RPMI8226 (cell line): ENCODE measurements at regions not wholly inside any gene's neighbourhood (a gene's known extent, or its start where the extent isn't known, plus 50 kb on each side); places are given as distances from the start of the nearest gene placed in this dataset.

Experiments used
- DNase-seq: peaks from one replicate; pipeline ENCODE4 v3.0.0-alpha.2; 2015

DNA sequence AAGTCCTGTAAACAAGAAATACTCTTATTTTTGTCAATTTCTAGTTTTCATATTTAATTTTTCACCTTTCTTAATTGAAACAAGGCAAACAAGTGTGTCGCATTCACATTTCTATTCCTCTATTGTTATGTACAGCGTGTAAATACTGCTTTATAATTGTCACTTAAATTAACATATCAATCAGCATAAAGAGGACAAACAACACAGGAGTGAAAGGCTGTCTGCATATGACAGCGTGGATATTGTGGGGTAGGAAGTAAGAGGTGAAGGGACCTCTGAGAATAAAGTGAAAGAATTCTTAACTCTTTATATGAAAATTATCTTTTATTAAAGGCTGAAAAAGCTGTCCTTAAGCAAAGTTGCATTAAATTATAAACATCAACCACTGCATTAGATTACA is 797.9 kb upstream of the COBL start:
- no peak for DNase-seq

DNA sequence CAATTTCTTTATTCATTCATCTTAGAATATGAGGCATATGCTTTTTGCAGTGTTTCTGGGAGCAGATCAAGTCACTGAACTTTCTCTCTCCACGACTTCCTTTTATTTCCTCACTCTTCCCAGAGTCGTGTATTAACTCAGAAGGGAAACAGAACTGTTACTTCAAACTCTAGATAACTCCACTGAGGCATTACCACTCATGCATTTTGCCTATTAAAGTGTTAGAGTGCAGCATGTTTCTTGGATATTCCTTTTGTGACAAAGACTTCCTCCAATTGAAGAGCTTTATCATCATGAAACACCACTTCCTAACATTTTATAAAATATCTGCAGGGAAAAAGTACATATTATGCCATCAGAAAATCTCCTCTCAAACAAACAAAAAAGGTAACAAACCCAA is 797.4 kb upstream of the COBL start:
- no peak for DNase-seq

DNA sequence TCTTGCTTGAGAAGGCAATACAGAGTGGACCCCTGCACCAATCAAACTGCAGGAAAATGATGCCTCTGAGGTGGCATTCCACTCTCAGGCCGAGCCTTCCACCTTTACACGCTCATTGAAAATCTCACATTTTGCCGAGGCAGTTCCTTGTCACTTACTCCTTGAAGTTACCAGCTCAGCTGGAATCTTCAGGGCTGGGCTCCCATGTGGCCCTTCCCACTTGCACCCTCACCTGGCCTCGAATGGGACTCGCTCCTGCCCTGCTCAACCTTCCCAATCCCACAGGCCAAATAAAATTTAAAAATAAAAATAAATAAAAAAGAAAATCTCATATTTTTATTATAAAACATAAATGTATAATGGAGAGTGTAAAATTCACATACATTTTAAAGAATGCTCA is 790.7 kb upstream of the COBL start:
- DNase-seq, result no peak

DNA sequence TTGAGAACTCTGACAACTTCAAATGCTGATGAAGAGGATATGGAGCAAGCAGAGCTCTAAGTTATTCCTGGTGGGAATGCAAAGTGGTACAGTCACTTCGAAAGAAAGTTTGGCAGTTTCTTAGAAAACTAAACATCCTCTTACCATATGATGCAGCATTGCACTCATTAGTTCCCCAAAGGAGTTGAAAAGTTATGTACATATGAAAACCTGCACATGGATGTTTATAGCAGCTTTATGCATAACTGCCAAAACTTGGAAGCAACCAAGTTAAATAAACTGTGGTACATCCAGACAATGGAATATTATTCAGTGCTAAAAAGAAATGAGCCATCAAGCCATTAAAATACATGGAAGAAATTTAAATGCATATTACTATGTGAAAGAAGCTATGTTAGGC is 779.3 kb upstream of the COBL start:
- DNase-seq, result no peak

DNA sequence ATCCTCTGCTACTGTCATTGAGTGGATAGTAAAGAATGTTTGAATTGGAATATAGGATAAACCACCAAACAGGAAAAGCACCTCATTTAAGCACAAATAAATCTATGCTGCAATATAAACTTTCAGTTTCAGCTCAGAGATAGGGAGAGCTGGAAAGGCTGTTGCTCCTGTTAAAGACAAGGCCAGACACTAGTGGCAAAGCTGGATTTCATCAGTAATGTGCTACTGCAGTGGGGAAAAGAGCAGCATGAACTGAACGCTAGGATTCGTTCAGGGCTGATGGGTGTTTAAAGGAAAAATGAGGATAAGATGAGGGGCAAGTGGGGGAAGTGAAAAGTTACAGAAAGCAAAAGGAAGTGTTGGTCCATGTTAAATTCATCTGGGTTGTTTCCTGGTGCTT is 775.4 kb upstream of the COBL start:
- DNase-seq, result no peak

DNA sequence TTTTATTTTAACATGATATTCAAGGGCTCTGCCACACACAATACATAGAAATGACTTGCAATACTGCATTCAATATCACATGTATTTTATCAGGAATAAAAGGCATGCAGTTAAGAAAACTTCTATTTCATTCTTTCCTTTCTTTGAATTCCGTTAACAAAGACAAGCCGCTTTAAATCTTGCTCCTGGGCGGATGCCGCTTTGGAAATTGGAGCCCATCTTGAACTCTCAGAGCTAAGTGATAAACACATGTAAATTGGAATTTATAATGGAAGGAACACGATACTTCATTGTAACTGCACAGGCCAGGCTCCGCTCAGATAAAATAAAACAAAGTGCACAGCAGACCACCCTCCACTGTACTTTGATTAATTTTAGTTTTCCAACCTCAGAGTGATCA is 774.5 kb upstream of the COBL start:
- no peak for DNase-seq

DNA sequence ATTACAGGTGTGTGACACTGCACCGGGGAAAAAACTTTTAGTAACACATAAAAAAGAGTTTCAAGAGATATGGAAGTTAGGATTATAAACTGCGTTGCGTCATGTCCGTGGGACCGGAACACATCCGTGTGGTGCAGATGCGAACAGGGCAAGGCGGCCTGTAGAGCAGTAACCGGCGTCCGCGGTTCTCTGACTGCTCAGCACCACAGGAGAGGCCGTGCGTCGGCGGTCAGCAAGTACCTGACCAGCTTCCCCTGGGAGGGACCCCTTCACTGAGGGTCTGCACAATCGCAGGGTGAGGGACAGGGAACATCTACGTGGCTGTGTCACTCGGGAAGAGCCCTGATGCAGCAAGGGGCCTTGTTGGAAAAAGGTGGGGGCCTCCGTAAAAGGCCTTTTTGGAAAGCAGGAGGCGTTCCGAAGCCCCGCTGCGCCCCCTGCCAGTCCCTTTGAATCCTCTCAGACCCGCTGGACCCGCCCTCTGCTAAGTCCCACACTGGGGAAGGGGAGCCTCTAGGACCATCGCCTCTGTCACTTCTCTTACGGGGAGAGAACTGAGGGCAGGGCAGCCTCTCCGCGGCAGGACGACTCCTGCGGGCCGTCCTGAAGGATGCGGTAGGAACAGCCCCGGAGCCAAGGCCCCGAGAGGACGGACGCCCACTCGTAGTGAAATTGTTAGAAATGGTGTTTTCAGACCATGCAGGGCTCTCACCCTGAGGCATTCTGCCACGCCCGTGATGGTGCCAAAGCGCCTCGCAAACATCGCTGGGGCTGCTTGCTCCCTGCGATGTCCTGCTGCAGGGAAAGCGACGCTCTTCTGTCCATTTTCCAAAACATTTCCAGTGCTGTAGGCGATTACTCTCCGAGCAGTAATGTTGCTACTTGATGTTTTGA is 771.6 kb upstream of the COBL start:
- no peak for DNase-seq

DNA sequence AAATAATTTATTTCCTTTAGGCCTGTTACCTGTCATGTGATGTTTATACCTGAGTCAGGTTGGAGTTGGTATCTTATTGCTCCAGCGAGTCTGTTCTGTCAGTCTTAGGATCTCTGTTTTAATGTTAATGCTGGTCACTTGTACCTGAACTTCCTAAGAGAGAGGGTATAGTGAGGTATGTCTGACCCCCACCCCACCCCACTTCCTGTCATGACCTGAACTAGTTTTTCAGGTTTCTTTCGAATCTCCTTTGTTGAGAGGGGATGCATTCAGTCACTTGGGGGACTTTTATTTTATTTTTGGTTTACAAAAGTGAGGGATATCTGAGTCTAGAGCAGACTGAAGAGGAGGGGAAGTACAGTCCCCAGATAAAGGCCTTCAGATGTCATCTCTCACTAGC is 769.0 kb upstream of the COBL start:
- no peak for DNase-seq

DNA sequence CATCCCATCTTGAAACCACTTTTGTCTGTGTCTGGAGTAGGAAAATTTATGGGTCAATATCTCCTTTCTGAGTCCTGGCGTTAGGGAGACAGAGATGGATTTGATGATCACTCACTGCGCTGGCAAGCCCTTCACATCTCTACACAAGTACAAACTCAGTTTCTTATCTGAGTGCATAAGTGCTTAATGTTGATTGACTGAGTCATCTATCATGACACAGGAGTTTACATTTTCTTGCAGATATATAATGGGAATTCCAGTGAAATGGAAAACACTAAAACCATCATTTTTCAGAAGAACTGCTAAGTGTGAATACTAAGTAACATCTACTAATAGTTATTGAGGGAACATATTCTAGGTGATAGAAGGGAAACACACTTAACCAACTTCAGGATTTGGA is 763.9 kb upstream of the COBL start:
- no peak for DNase-seq

DNA sequence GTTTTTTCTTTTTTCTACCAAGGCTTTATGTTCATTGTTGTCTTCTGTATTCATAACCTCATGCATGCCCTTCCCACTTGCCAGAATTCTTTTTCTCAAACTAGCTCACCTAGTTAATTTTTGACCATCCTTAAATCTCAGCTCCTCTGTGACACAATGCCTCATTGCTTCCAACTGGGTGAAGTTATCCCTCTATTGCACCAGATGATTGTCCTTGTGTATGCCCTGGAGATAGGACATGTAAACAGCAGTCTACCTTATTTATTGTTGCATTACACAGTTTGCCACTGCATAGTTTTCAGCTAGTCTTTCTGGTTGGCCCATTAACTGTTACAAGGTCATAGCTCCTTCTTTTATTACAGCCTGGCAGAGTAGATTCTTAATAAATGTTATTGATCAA is 763.1 kb upstream of the COBL start:
- no peak for DNase-seq

DNA sequence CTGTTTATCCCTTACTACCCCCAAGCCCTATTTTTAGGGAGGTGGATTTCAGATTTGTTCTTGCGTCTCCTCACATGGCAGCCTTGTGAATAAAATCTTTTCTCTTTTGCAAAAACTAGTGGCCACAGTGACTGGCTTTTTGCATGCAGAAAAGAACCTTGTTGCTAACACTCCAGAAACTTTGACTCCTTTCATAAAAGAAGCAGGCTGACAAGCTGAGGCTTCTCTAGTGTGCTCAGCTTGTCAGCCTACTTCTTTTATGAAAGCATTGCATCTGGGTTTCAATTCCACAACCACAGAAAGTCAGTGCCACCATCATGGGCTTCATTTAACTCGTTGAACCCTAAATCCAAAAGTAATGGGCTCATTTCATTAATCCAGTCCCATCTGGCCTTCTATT is 761.0 kb upstream of the COBL start:
- no peak for DNase-seq

DNA sequence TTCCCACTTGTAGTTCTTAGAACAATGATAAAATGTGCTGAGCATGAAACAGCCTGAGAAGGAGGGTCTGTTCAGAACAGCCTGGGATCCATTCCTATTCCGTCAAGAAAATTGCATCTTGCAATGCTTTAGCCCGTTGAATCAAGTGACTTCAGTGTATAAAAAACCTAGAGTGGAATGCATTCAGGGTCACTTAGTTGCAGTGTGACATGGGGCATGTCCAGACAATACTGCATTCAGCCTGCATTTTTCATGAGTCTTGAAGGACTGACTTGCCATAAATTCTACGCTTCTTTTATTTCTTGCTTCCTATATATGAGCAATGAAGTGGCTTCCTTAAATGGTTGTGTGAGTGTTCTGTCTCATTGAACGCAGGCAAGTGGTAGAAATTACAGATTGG is 758.3 kb upstream of the COBL start:
- DNase-seq, result no peak

DNA sequence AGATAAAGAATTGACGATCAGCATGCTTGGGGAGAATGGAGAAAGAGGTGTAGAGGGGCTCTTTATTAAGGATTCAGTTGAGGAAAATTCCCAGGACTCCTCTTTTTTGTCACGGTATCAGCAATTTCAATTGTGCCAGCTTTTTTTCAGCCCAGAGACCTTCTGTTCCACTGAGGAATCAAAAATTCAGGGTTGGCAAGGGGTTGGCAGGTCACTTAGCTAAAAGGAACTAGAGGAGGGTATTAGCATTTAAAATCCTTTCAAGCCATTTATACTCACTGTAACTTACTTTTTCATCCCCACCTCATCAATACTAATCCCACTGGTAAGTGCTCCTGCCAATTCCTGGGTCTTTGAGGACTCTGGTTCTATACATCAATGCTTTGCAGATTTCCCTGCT is 757.5 kb upstream of the COBL start:
- DNase-seq, result no peak

DNA sequence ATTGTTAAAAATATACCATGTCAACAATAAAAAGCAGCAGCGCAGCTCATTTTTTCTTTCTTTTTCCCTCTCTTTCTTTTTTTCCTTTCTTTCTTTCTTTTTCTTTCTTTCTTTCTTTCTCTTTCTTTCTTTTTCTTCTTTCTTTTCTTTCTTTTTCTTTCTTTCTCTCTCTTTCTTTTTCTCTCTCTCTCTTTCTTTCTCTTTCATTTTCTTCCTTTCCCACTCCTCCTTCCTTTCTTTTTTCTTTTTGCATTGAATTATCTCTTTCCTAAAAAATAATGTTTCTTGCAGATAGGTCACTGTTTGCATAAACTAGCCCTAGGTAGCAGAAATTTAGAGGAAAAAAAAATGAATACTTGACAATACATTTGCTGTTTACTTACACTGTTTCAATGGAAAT is 755.1 kb upstream of the COBL start:
- no peak for DNase-seq

DNA sequence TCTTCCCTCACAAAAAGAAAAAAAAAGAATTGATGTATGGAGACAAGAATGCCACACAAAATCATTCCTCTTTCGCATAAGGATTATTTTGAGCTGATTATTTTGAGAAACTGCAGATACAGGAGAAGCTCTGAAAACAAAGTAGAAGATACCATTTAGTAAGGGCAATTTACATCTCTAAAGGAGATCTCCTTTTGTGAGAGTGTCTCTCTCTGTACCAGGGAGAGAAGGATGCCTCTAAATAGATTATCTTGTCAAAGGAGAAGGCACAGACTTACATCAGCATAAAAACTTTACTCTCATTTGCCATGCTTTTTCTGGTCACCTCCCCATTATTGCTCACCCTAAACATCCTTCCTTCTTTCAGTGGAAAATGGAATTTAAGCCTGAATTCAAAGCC is 747.9 kb upstream of the COBL start:
- no peak for DNase-seq

DNA sequence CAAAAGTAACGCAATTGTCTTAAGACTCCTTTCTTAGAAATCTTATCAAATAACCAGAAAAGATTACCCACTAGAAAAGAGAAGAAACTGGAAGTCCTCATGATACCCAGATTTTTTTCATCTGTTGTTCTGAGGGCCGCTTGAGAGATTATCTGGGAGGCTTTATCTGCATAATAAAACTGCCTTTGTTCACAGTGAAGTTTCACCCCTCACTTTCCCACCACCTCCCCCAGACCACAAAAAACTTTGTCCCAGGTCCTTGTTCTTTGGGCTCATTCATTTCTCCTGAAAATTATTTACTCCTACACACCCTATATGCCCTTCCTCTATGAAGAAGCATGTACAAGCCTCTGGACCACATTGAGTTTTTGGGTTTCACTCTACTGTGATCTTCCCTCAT is 745.1 kb upstream of the COBL start:
- no peak for DNase-seq

DNA sequence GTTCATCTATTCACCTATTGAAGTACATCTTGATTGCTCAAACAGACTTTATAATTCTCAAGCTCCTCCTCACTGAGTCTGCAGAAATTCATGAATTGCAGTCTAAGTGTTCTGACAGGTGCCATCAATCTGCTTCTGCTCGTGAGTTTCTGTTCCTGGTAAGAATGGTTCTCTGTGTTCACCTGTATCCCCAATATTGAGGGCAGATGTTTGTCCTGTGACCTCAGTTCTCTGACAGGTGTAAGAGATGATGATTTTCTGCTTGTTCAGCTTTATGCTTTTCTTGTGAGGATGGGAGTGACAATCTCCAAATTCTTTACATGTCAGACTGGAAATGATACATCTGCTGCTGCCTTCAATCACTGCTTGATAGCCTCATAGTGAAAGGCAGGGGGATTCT is 736.9 kb upstream of the COBL start:
- peak; percentile 90 for DNase-seq

DNA sequence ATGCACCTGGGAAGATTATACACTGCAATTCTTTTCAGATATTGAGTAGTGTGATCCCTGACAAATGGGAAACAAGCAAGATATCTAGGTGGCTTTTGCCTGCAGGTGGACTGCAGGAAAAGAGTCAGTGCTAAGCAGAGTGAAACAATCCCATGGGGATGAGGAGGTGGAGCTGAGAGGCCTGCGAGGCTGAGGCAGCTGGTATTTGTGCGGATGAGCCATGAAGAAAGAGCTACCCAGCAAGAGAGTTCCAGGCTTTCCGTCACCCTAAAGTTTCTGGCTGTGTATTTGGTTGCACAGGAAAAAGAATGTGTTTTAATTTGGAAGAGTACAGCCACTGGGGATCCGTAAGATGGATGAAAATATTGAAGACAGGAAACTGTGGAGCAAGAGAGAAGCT is 714.1 kb upstream of the COBL start:
- no peak for DNase-seq

DNA sequence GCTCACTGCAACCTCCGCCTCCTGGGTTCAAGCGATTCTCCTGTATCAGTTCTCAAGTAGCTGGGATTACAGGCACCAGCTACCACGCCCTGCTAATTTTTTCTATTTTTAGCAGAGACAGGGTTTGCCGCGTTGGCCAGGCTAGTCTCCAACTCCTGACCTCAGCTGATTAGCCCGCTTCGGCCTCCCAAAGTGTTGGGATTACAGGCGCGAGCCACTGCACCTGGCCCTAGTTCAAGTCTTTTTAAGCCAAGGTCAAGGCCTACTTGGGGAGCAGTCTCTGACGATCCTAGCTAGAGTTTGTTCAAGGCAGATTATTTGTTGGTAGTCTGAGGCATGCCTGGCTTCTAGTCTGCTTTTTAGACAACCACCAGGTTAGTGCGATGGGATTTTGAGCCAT is 709.5 kb upstream of the COBL start:
- DNase-seq, result no peak

DNA sequence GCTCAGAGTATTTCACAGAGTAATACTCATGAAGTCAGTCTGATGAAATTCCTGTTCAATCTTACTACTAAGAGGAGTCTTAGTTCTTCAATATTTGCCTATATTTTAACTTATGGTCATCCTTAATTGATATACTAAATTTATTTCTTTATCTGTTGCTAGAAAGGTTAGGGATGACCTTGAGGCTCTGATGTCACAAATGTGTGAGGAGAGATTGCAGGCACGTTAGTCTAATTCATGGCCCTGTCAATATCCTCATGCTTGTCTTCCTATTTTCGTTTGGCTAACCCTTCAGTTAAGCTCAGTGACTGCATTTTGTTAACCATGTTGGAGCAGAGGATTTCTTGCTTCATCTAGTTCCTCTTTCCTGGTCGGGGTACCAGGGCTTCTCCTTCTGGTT is 704.7 kb upstream of the COBL start:
- no peak for DNase-seq

DNA sequence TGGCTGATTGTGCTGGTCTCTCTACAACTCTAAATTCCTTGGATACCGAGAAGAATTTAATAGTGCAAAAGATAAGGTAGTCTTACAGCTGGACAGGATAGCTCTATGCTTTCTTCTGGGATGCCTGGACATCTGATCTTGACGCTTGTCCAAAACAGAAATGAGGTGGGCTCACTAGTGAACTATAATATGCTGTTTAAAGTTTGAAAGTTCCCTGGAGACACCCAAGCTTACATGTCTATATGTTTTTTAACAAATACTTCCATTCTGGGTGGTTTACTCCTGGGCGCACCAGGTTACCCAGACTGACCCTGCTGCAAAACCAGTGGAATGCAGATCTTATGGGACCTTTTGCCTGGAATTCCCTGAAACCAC is 702.1 kb upstream of the COBL start:
- DNase-seq, result no peak

DNA sequence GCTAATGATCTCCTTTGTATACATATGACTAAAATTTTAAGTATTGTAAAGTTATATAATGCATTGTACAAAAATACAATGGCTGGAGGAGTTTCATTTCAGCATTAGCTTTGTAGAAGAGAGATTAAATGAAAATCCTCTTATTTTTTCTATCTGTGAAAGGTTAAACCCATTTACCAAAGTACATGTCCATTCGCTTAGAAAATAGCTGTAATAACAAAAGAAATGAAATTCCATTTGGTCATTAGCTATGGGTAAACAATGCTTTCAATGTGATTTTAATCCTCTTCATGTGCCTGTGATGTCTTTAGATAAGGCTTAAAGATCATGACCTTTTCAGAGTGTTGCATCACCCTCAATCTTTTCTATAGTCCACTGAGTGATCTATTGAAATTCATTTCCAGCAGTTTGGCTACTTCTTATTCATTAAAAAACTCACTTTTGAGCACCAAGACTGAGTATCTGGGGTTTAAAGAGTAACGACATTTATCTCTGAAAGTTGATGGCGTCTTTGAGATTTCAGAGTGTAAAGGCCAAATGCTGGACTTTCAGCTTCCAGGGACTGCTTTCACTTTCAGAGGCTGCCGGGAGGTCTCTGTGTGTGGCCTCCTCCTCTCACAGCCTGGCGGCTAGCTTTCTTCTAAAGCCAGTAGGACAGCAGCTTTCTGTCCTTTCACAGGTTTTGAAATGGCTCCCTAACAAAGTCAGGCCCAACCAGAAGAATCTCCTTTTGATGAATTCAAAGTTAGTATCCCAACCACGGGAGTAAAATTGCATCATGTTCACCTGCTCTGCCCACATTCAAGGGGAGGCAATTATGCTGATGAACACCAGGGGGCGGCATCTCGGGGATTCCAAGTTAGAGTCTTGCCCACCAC is 701.4 kb upstream of the COBL start:
- peak; percentile 66 for DNase-seq

DNA sequence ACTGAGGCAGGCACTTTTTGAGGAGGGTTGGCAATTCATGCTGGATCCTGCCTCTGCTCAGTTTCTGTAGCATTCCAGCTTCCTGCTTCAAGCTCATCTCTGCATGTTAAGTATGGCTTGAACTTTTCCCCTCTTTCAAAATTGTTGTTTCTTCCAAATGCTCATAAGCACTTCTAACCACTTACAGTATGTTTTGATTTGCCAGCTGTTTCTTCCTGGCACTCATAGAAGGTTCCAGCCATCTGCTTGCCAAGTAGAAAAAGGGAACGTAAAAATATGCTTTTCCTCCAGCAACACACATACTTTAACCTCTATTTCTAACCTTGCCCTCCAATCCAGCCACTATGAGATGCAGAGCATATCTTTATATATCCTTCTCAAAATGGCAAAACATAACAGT is 692.6 kb upstream of the COBL start:
- DNase-seq, result no peak

DNA sequence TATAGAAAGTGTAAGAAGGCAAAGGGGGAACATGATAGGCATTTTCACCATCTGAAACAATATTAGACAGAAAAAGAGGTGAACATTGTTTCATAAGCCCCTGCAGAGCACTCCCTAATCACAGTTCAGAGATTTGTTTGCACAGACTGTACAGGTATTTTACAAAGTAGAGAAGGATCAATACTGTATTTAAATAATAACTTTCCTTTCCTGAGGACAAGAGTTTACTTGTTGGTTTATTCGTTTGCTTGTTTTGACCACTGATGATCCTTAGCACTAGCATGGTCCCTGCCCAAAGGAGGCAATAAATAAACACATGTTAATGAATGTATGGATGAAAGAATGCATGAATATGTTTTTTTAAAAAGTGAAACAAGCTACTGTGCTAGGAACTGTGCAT is 690.1 kb upstream of the COBL start:
- no peak for DNase-seq

DNA sequence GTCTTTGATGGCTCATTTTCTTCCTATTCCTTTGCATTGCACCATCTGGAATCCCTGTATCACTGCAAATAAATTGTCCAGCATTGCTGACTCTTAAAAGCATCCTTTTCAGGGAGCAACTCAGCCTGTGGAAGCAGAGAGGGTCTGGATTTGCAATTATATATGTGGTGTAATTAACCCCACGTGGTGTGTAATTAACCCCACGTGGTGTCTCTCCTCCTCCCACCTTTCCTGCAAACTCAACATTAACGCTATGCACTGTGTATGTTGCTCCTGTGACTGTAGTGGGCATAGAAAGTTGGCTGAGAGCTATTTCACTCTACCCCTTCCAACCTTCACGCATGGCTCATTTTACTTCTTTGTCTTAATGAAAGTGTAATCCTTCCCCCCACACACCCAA is 689.0 kb upstream of the COBL start:
- DNase-seq, result no peak
